H1 (cell line): ENCODE measurements at regions not wholly inside any gene's neighbourhood (a gene's known extent, or its start where the extent isn't known, plus 50 kb on each side); places are given as distances from the start of the nearest gene placed in this dataset.

ENCODE experiments used
- CTCF ChIP-seq, 3 experiments: IDR thresholded peaks; 1 replicate in 2 of 3; 2 replicates in 1 of 3; pipeline versions ENCODE4 v1.5.1 to v1.6.1; 2011; ENCODE audit warnings: low read length in 3 of 3, mild to moderate bottlenecking in 3 of 3, inconsistent platforms in 2 of 3, low read depth in 1 of 3, moderate library complexity in 1 of 3; ENCODE audit not compliant: insufficient read depth in 1 of 3; ENCODE audit errors: control extremely low read depth in 1 of 3
- RAD21 ChIP-seq, 2 experiments: IDR thresholded peaks in 1 of 2; conservative IDR thresholded peaks in 1 of 2; 2 replicates each; pipeline ENCODE4 v1.6.1; 2011; ENCODE audit warnings: low read depth in 2 of 2, low read length in 2 of 2, improper control_type of control experiment in 1 of 2, inconsistent platforms in 1 of 2, mild to moderate bottlenecking in 1 of 2, moderate library complexity in 1 of 2
- SP1 ChIP-seq: IDR thresholded peaks from 2 replicates; pipeline ENCODE4 v1.6.1; 2011; ENCODE audit warnings: low read depth, low read length
- ZNF274 ChIP-seq: IDR thresholded peaks from 2 replicates; pipeline ENCODE4 v1.7.0; 2012; ENCODE audit warnings: low read length, borderline replicate concordance; ENCODE audit errors: extremely low read depth
- TF ChIP-seq, protein P1 (sequence below): IDR thresholded peaks from 2 replicates; pipeline ENCODE4 v1.6.1; 2011; ENCODE audit warnings: low read length, improper control_type of control experiment

DNA sequence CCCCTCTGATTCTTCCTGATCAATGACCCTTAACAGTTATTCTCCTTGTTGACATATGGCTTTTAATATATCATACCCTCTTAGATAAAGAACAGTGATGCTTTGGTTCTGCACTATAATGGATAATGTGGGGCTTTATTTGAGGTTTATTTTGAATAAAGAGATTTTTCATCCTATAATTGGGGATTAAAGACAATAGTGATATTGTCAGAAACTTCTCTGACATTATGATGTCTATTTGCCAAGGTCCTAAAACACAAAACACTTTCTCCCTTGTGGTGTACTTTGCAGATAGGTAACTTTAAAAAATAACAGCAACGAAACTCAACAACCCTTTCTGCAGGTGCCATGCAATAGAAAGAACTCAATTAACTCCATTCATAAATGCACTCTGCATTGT lies 243.6 kb upstream of the RHOBTB1 start:
- TF ChIP-seq ZNF274, result no peak
- TF ChIP-seq SP1, result no peak
- TF ChIP-seq CTCF (IDR thresholded peaks at IDR 0.05; ENCODE audit: control extremely low read depth in 1 of 3, insufficient read depth in 1 of 3, low read depth in 1 of 3, low read length in 3 of 3), result no peak
- TF ChIP-seq RAD21 (IDR thresholded peaks at IDR 0.05 in 1 of 2, conservative IDR thresholded peaks at IDR 0.05 in 1 of 2; ENCODE audit: low read depth in 2 of 2, low read length in 2 of 2), result no peak
- TF ChIP-seq, protein P1, sequence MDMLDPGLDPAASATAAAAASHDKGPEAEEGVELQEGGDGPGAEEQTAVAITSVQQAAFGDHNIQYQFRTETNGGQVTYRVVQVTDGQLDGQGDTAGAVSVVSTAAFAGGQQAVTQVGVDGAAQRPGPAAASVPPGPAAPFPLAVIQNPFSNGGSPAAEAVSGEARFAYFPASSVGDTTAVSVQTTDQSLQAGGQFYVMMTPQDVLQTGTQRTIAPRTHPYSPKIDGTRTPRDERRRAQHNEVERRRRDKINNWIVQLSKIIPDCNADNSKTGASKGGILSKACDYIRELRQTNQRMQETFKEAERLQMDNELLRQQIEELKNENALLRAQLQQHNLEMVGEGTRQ, result no peak
